ENCODE measurements at regions not wholly inside any gene's neighbourhood (a gene's known extent, or its start where the extent isn't known, plus 50 kb on each side); places are given as distances from the start of the nearest gene placed in this dataset.

- Histone ChIP-seq H3K4me1 (peaks cover 0 to 11% (median 0%) of the 10 kb centered on the region in 3 donors), H3K9me3 (no peaks in the 10 kb centered on the region), H3K36me3 (no peaks in the 10 kb centered on the region), H3K27me3 (no peaks in the 10 kb centered on the region), H3K4me3 (no peak overlapping the region), H3K27ac (no peak overlapping the region)
- WGBS, 2 donors (ENCODE audit: low coverage in 1 of 2), result 97% methylated on average over 3 of the region's 4 CpGs; no CpG with 5 or more reads in 1 of the 2 donors
- no peak for ATAC-seq
- TF ChIP-seq EP300 (IDR thresholded peaks at IDR 0.05) (no peak), POLR2AphosphoS5 (IDR thresholded peaks at IDR 0.05) (no peak), CTCF (IDR thresholded peaks at IDR 0.05) (no peak), POLR2A (IDR thresholded peaks at IDR 0.05) (no peak)
Measured at GRCh38 chr6:121535777-121536176, 100.3 kb downstream of the GJA1 start.

- WGBS, 2 donors (ENCODE audit: low coverage in 1 of 2), result 86 to 88% methylated on average over 2 of the region's 2 CpGs
- Histone ChIP-seq H3K4me3 (no peak overlapping the region), H3K27me3 (no peaks in the 10 kb centered on the region), H3K4me1 (peaks cover 0 to 11% (median 0%) of the 10 kb centered on the region in 3 donors), H3K27ac (no peak overlapping the region), H3K9me3 (no peaks in the 10 kb centered on the region), H3K36me3 (no peaks in the 10 kb centered on the region)
- no peak for TF ChIP-seq POLR2AphosphoS5 (IDR thresholded peaks at IDR 0.05)
- no peak for TF ChIP-seq EP300 (IDR thresholded peaks at IDR 0.05)
- TF ChIP-seq POLR2A (IDR thresholded peaks at IDR 0.05), result no peak
- no peak for TF ChIP-seq CTCF (IDR thresholded peaks at IDR 0.05)
- ATAC-seq, result no peak
Measured at GRCh38 chr6:121536345-121536744, 100.9 kb downstream of the GJA1 start.

GRCh38 chr6:121539439-121539838 is 104.0 kb downstream of the GJA1 start:
- no peaks in the 10 kb centered on the region for H3K4me1 ChIP-seq
- whole genome bisulfite sequencing, 2 donors (ENCODE audit: low coverage in 1 of 2), result 50 to 70% methylated on average over 1 of the region's 1 CpG
- no peaks in the 10 kb centered on the region for H3K9me3 ChIP-seq
- no peaks in the 10 kb centered on the region for H3K27me3 ChIP-seq
- H3K36me3 ChIP-seq, result no peaks in the 10 kb centered on the region
- no peak overlapping the region for H3K27ac ChIP-seq
- H3K4me3 ChIP-seq, result no peak overlapping the region
- no peak for TF ChIP-seq CTCF (IDR thresholded peaks at IDR 0.05)
- no peak for TF ChIP-seq EP300 (IDR thresholded peaks at IDR 0.05)
- no peak for TF ChIP-seq POLR2AphosphoS5 (IDR thresholded peaks at IDR 0.05)
- no peak for TF ChIP-seq POLR2A (IDR thresholded peaks at IDR 0.05)
- ATAC-seq, result no peak

- no peak for ATAC-seq
- Histone ChIP-seq H3K9me3 (no peaks in the 10 kb centered on the region), H3K4me1 (no peaks in the 10 kb centered on the region), H3K4me3 (no peak overlapping the region), H3K27me3 (no peaks in the 10 kb centered on the region), H3K27ac (no peak overlapping the region), H3K36me3 (no peaks in the 10 kb centered on the region)
- 64 to 90% methylated on average over 2 of the region's 2 CpGs for WGBS, 2 donors (ENCODE audit: low coverage in 1 of 2)
- TF ChIP-seq CTCF (IDR thresholded peaks at IDR 0.05), result no peak
- TF ChIP-seq POLR2A (IDR thresholded peaks at IDR 0.05), result no peak
- TF ChIP-seq POLR2AphosphoS5 (IDR thresholded peaks at IDR 0.05), result no peak
- TF ChIP-seq EP300 (IDR thresholded peaks at IDR 0.05), result no peak
Measured at GRCh38 chr6:121540210-121540609, 104.8 kb downstream of the GJA1 start.

GRCh38 chr6:121544691-121545090 is 109.2 kb downstream of the GJA1 start:
- H3K4me3 ChIP-seq, result no peak overlapping the region
- no peak overlapping the region for H3K27ac ChIP-seq
- H3K4me1 ChIP-seq, result peaks cover 0 to 10% (median 6%) of the 10 kb centered on the region in 3 donors
- 64 to 84% methylated on average over 4 of the region's 4 CpGs for WGBS, 2 donors (ENCODE audit: low coverage in 1 of 2)
- no peaks in the 10 kb centered on the region for H3K36me3 ChIP-seq
- H3K27me3 ChIP-seq, result no peaks in the 10 kb centered on the region
- H3K9me3 ChIP-seq, result no peaks in the 10 kb centered on the region
- no peak for TF ChIP-seq POLR2AphosphoS5 (IDR thresholded peaks at IDR 0.05)
- no peak for TF ChIP-seq EP300 (IDR thresholded peaks at IDR 0.05)
- no peak for TF ChIP-seq CTCF (IDR thresholded peaks at IDR 0.05)
- ATAC-seq, result no peak

Measured in gastroesophageal sphincter (tissue), 4 donors.